GM18861 (cell line): ENCODE measurements at regions not wholly inside any gene's neighbourhood (a gene's known extent, or its start where the extent isn't known, plus 50 kb on each side); places are given as distances from the start of the nearest gene placed in this dataset.
A peak's percentile ranks its signal among the peaks of the same experiment; 100 is the strongest.
"Not testable (repeated sequence)": the region's sequence is repeated elsewhere in the genome, so short reads cannot be mapped to it uniquely, and the experiment has no call there.

Source experiments
- ATAC-seq: cut with Tn5 transposase; IDR thresholded peaks from one replicate; pipeline ENCODE4 v1.9.1; 2021; ENCODE audit not compliant: unreplicated experiment

GRCh38 chr10:3874990-3875841 is 90.2 kb upstream of the KLF6 start:
- peak; percentile 61 for ATAC-seq

- ATAC-seq: not testable (repeated sequence)
Measured at GRCh38 chr10:3874610-3874989, 89.6 kb upstream of the KLF6 start.

GRCh38 chr10:3873728-3874461 is 88.9 kb upstream of the KLF6 start:
- peak; percentile 60 for ATAC-seq

GRCh38 chr10:3872712-3873329 is 87.8 kb upstream of the KLF6 start:
- no peak for ATAC-seq

GRCh38 chr10:3871424-3871996 is 86.5 kb upstream of the KLF6 start:
- ATAC-seq: no peak

DNA sequence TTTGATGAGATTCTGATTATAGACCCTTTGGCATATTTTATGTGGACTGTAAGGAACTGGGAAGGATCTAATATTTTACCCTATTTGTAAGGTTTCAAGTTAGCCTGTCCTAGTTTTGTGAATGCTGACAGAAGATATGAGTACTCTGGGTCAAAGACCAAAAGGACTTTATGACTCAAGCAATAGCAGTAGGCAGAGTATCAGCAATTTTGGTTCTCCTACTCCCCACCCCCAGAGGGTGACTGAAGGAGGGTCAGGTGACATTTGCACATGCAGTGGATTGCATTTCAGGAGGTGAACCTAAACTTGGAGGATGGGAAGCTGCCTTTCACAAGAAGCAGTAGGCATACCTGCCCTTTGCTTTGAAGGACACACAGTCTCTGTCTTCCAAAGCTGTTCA is 84.0 kb upstream of the KLF6 start:
- ATAC-seq: peak; percentile 21

DNA sequence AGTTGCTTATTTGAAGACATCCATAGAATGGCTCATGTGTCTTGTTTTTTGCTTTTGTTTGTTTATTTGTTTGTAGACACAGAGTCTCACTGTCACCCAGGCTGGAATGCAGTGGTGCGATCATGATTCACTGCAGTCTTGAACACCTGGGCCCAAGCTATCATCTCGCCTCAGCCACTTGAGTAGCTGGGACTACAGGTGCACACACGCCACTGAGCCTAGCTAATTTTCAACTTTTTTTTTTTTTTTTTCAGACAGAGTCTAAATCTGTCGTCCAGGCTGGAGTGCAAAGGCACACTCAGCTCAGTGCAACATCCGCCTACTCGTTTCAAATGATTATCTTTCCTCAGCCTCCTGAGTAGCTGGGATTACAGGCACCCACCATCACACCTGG is 83.3 kb upstream of the KLF6 start:
- ATAC-seq: peak; percentile 33

GRCh38 chr10:3867454-3868270 is 82.7 kb upstream of the KLF6 start:
- no peak for ATAC-seq

GRCh38 chr10:3866332-3866731 is 81.3 kb upstream of the KLF6 start:
- ATAC-seq: no peak

- ATAC-seq: peak; percentile 42
Measured at GRCh38 chr10:3865565-3865964, 80.6 kb upstream of the KLF6 start.

DNA sequence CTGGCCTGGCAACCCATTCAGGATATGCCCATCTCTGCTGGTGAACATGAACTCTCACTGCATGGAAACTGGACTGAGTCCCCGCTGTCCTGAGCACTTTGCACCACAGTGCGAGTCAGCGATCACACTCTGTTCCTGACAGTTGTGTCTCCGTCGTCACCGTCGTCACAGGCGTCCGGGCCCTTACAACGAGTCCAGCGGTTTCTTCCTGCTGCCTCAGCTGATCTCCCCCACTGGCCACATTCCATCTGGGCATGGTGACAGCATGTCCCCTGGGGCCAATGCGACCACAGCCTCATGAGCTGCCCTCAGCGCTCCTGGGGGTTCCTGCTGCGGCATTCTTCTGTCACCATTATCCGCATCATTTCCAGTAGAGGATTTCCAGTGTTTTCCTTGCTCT is 76.8 kb upstream of the KLF6 start:
- no peak for ATAC-seq

- ATAC-seq: no peak
Measured at GRCh38 chr10:3858051-3858845, 73.2 kb upstream of the KLF6 start.

- ATAC-seq: no peak
Measured at GRCh38 chr10:3857318-3857717, 72.3 kb upstream of the KLF6 start.

- ATAC-seq: no peak
Measured at GRCh38 chr10:3856593-3856992, 71.6 kb upstream of the KLF6 start.

DNA sequence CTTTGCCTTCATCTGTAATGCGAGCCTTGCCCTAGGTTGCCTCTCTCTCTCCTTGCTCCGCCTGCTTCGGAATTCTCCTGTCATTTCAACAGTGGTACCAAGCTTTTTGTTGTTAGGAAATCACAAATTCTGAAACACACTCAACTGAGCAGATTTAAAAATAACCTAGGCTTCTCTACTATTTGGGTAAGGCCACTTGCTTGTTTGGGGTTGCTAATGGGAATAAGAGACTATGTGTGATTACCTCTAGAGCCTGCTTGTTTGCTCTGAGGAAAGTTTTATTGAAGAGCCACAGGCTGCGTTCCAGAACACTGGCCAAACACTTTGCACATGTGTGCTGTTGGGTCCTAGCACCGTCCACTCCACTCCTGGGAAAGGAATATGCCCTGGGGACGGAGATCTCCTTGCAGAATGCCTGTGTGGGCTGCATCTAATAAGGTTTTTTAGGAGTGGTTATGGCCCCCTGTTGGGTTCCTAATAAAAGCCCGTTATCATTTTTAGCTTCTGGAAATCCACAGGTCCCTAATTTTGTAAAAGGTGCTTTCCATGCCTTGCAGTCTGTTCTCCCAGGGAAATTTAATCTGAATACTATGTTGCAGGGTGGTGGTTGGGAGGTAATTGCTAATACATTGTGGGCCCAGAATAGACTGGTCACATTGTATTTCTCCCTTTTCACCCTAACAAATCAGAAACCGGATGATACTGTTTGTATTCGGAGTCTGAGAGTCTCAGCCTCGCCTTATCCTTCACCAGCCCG is 68.7 kb upstream of the KLF6 start:
- no peak for ATAC-seq

GRCh38 chr10:3853016-3853415 is 68.0 kb upstream of the KLF6 start:
- no peak for ATAC-seq

DNA sequence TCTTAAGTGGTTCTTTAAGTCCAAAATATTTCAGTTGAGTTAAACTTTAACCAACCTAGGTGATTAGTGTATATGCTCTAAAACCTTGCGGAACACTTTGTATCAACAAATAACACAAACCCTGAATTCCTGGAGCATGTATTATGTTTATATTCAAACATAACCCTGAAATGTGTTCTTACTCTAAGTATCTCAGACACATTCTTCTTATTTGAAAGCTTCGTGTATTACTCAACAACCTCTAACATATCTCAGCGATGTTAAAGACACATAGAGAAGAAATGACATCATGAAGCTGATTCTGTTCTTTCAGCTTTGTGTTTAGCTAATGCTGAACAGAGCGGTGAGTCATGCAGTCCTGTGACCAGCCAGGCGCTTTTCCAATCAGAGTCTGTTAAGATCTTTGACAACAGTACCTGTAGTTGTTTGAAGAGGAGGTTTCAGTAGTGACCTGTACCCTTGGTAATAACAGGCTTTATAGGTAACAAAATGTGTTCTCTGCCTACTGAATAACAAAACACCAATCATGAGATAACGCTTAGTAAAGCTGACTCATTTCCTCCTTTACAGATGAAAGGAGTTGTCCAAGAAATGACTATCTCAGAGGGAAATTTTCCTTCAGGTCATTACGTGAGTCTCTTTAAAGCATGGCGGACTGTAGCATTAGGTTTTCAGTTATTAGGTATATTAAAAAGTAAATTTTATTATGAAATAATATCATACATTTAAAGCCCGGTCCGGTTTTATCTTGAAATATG is 67.3 kb upstream of the KLF6 start:
- peak; percentile 92 for ATAC-seq
